SK-N-SH treated with all-trans-retinoic acid at 6 μM for 48 hours (cell line): ENCODE measurements at regions not wholly inside any gene's neighbourhood (a gene's known extent, or its start where the extent isn't known, plus 50 kb on each side); places are given as distances from the start of the nearest gene placed in this dataset.

Experiments used
- ARNTL ChIP-seq: fragments of 450-650 bp; formaldehyde crosslinking; IDR thresholded peaks from 2 replicates; pipeline ENCODE4 v1.5.0; 2020; ENCODE audit warnings: low read depth, mild to moderate bottlenecking, moderate library complexity, borderline replicate concordance
- CSDC2 ChIP-seq: fragments of 250-450 bp; sonication (Bioruptor Pico); IDR thresholded peaks from 2 replicates; pipeline ENCODE4 v1.5.0; 2020; ENCODE audit warnings: mild to moderate bottlenecking, moderate library complexity
- GLIS3 ChIP-seq: fragments of 250-450 bp; sonication (Bioruptor Pico); IDR thresholded peaks from 2 replicates; pipeline ENCODE4 v1.5.0; 2020; ENCODE audit warnings: mild to moderate bottlenecking, moderate library complexity
- PPARA ChIP-seq: fragments of 250-450 bp; sonication (Bioruptor Pico); IDR thresholded peaks from 2 replicates; pipeline ENCODE4 v1.5.0; 2020; ENCODE audit warnings: mild to moderate bottlenecking, borderline replicate concordance
- RARB ChIP-seq: fragments of 250-450 bp; sonication (Bioruptor Pico); IDR thresholded peaks from 2 replicates; pipeline ENCODE4 v1.8.0; 2021; ENCODE audit warnings: mild to moderate bottlenecking, moderate library complexity
- TCF4 ChIP-seq: fragments of 250-450 bp; sonication (Bioruptor Pico); IDR thresholded peaks from 2 replicates; pipeline ENCODE4 v1.8.0; 2021; ENCODE audit warnings: mild to moderate bottlenecking, moderate library complexity, borderline replicate concordance
- TOX ChIP-seq: fragments of 250-450 bp; sonication (Bioruptor Pico); IDR thresholded peaks from 2 replicates; pipeline ENCODE4 v1.8.0; 2021; ENCODE audit warnings: mild to moderate bottlenecking, moderate library complexity, borderline replicate concordance
- ZNF565 ChIP-seq: fragments of 450-650 bp; formaldehyde crosslinking; conservative IDR thresholded peaks from 2 replicates; pipeline ENCODE4 v1.5.0; 2020; ENCODE audit warnings: low read depth, mild to moderate bottlenecking, moderate library complexity
- TF ChIP-seq, protein P1 (sequence below): fragments of 250-450 bp; sonication (Bioruptor Pico); IDR thresholded peaks from 2 replicates; pipeline ENCODE4 v1.8.0; 2020; ENCODE audit warnings: mild to moderate bottlenecking, moderate library complexity, borderline replicate concordance
- TF ChIP-seq, protein P2 (sequence below): fragments of 250-450 bp; sonication (Bioruptor Pico); IDR thresholded peaks from 2 replicates; pipeline ENCODE4 v1.5.1; 2020; ENCODE audit warnings: low read depth, mild to moderate bottlenecking, moderate library complexity

DNA sequence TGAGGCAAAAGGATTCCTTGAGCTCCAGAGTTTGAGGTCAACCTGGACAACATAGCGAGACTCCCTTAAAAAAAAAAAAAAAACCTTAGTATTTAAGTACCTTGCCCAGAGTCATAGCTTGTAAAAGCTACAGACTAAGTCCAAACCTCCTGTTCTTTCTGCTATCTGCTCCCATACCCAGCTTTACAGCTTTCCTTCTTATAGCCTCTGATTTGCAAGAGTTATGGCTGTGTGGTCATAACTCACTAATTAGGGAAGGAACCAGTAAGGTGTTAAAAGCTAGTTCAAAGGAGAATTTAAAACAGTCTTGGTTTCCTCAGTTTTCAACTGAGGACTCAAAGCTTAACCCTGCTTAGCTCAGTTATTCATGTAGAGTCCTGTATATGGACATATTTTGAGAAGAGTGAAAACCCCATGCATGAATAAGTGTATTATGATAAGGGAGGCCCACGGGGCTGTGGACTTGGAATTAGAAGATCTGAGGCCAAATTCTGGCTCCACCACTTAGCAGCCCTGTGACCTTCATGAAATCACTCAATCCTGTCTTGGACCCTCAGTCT lies 135.5 kb upstream of the SMAD3 start:
- TF ChIP-seq TOX (CRISPR knock-in tag) (no peak), RARB (CRISPR knock-in tag) (no peak), ZNF565 (CRISPR knock-in tag) (no peak), TCF4 (CRISPR knock-in tag) (no peak), ARNTL (CRISPR knock-in tag) (no peak), CSDC2 (no peak), GLIS3 (CRISPR knock-in tag) (no peak), PPARA (CRISPR knock-in tag) (no peak)
- TF ChIP-seq, protein P1, sequence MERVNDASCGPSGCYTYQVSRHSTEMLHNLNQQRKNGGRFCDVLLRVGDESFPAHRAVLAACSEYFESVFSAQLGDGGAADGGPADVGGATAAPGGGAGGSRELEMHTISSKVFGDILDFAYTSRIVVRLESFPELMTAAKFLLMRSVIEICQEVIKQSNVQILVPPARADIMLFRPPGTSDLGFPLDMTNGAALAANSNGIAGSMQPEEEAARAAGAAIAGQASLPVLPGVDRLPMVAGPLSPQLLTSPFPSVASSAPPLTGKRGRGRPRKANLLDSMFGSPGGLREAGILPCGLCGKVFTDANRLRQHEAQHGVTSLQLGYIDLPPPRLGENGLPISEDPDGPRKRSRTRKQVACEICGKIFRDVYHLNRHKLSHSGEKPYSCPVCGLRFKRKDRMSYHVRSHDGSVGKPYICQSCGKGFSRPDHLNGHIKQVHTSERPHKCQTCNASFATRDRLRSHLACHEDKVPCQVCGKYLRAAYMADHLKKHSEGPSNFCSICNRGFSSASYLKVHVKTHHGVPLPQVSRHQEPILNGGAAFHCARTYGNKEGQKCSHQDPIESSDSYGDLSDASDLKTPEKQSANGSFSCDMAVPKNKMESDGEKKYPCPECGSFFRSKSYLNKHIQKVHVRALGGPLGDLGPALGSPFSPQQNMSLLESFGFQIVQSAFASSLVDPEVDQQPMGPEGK (CRISPR knock-in tag), result no peak
- TF ChIP-seq, protein P2, sequence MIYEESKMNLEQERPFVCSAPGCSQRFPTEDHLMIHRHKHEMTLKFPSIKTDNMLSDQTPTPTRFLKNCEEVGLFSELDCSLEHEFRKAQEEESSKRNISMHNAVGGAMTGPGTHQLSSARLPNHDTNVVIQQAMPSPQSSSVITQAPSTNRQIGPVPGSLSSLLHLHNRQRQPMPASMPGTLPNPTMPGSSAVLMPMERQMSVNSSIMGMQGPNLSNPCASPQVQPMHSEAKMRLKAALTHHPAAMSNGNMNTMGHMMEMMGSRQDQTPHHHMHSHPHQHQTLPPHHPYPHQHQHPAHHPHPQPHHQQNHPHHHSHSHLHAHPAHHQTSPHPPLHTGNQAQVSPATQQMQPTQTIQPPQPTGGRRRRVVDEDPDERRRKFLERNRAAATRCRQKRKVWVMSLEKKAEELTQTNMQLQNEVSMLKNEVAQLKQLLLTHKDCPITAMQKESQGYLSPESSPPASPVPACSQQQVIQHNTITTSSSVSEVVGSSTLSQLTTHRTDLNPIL (CRISPR knock-in tag), result no peak
